ENCODE measurements at regions not wholly inside any gene's neighbourhood (a gene's known extent, or its start where the extent isn't known, plus 50 kb on each side); places are given as distances from the start of the nearest gene placed in this dataset.

GRCh38 chr4:110412354-110413065, 63.4 kb upstream of the ENPEP start (continued):
- TF ChIP-seq KLF8 (tag by site-specific recombination; IDR thresholded peaks at IDR 0.05) (0 out of 2 replicates have a peak, but pooled peaks have one; percentile 26), SP7 (tag by site-specific recombination; IDR thresholded peaks at IDR 0.05) (no peak; the same call in 1 of the 2 replicates), ZNF274 (IDR thresholded peaks at IDR 0.05; ENCODE audit: low read length) (no peak), ZNF274 (tag by site-specific recombination; IDR thresholded peaks at IDR 0.05; ENCODE audit: borderline replicate concordance) (no peak), SCRT1 (tag by site-specific recombination; IDR thresholded peaks at IDR 0.05; ENCODE audit: borderline replicate concordance) (peak; percentile 65), ZNF16 (tag by site-specific recombination; IDR thresholded peaks at IDR 0.05; ENCODE audit: low read depth) (no peak)

- H3K4me1 ChIP-seq (ENCODE audit: control insufficient read depth, insufficient read depth, low read length), result peaks cover 7% of the 10 kb centered on the region
- no peak overlapping the region for H3K4me3 ChIP-seq (ENCODE audit: low read depth, low read length)
- CTCF ChIA-PET, result interaction anchor here (0.6 kb wide), 1 partner anchor 477 kb away, joined by 4 read pairs; no protein-coding TSS in a partner anchor
- POLR2A ChIA-PET, result interaction anchor here (0.6 to 1.1 kb wide), 2 partner anchors 80 to 213 kb away, joined by 5 read pairs; partner anchors contain the start of gene ELOVL6
- no peaks in the 10 kb centered on the region for H3K36me3 ChIP-seq (ENCODE audit: control insufficient read depth in 2 of 2, insufficient read depth in 1 of 2, low read length in 2 of 2)
- H3K9me3 ChIP-seq (ENCODE audit: control insufficient read depth, insufficient read depth, low read depth, low read length), result no peaks in the 10 kb centered on the region
- H3K27ac ChIP-seq (ENCODE audit: extremely low read depth, low read depth, low read length), result peak overlapping the region; percentile 96
- TF ChIP-seq ZBTB44 (tag by site-specific recombination; IDR thresholded peaks at IDR 0.05) (peak; percentile 91), ZNF837 (tag by site-specific recombination; IDR thresholded peaks at IDR 0.05) (no peak), ZNF473 (tag by site-specific recombination; IDR thresholded peaks at IDR 0.05) (no peak), ZNF544 (tag by site-specific recombination; IDR thresholded peaks at IDR 0.05) (no peak), ZNF629 (tag by site-specific recombination; IDR thresholded peaks at IDR 0.05) (peak; percentile 73), ZBTB8A (tag by site-specific recombination; IDR thresholded peaks at IDR 0.05) (peak; percentile 69), SP7 (tag by site-specific recombination; IDR thresholded peaks at IDR 0.05) (peak; percentile 98), ZEB2 (tag by site-specific recombination; IDR thresholded peaks at IDR 0.05) (no peak), SP2 (tag by site-specific recombination; IDR thresholded peaks at IDR 0.05) (0 out of 2 replicates have a peak, but pooled peaks have one; percentile 8), ZNF354C (tag by site-specific recombination; IDR thresholded peaks at IDR 0.05; ENCODE audit: borderline replicate concordance, low read depth) (no peak), GFI1B (tag by site-specific recombination; IDR thresholded peaks at IDR 0.05) (peak; percentile 86), ZNF449 (tag by site-specific recombination; IDR thresholded peaks at IDR 0.05) (peak; percentile 26; the same call in 1 of the 2 replicates), ZBTB6 (tag by site-specific recombination; IDR thresholded peaks at IDR 0.05) (no peak), ZNF148 (tag by site-specific recombination; IDR thresholded peaks at IDR 0.05; ENCODE audit: borderline replicate concordance) (no peak), ZNF175 (tag by site-specific recombination; IDR thresholded peaks at IDR 0.05) (no peak), ZNF561 (tag by site-specific recombination; IDR thresholded peaks at IDR 0.05; ENCODE audit: borderline replicate concordance) (peak; percentile 61), ZNF626 (tag by site-specific recombination; IDR thresholded peaks at IDR 0.05) (no peak), SETDB1 (IDR thresholded peaks at IDR 0.05; ENCODE audit: insufficient read length, low read length) (no peak), YY1 (tag by site-specific recombination; IDR thresholded peaks at IDR 0.05) (no peak), ZNF266 (tag by site-specific recombination; IDR thresholded peaks at IDR 0.05; ENCODE audit: low read depth) (no peak)
- TF ChIP-seq, protein P1, sequence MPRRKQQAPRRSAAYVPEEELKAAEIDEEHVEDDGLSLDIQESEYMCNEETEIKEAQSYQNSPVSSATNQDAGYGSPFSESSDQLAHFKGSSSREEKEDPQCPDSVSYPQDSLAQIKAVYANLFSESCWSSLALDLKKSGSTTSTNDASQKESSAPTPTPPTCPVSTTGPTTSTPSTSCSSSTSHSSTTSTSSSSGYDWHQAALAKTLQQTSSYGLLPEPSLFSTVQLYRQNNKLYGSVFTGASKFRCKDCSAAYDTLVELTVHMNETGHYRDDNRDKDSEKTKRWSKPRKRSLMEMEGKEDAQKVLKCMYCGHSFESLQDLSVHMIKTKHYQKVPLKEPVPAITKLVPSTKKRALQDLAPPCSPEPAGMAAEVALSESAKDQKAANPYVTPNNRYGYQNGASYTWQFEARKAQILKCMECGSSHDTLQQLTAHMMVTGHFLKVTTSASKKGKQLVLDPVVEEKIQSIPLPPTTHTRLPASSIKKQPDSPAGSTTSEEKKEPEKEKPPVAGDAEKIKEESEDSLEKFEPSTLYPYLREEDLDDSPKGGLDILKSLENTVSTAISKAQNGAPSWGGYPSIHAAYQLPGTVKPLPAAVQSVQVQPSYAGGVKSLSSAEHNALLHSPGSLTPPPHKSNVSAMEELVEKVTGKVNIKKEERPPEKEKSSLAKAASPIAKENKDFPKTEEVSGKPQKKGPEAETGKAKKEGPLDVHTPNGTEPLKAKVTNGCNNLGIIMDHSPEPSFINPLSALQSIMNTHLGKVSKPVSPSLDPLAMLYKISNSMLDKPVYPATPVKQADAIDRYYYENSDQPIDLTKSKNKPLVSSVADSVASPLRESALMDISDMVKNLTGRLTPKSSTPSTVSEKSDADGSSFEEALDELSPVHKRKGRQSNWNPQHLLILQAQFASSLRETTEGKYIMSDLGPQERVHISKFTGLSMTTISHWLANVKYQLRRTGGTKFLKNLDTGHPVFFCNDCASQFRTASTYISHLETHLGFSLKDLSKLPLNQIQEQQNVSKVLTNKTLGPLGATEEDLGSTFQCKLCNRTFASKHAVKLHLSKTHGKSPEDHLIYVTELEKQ (tag by site-specific recombination; IDR thresholded peaks at IDR 0.05; ENCODE audit: borderline replicate concordance), result peak; percentile 93
Measured at GRCh38 chr4:110411574-110412011, 64.4 kb upstream of the ENPEP start.
